Ovary (tissue), 3 donors: ENCODE measurements at regions not wholly inside any gene's neighbourhood (a gene's known extent, or its start where the extent isn't known, plus 50 kb on each side); places are given as distances from the start of the nearest gene placed in this dataset.

Experiments
- POLR2A ChIP-seq: fragments of 450-650 bp; IDR thresholded peaks from one replicate; pipeline ENCODE4 v1.6.1; 2017; ENCODE audit warnings: antibody characterized with exemption, mild to moderate bottlenecking, moderate library complexity
- TF ChIP-seq, protein P1 (sequence below), 3 donors: fragments of 450-650 bp in 2 of 3; fragments of 200-600 bp in 1 of 3; IDR thresholded peaks; one replicate each; pipeline versions ENCODE4 v1.5.1 to v1.8.0; 2016 to 2022; ENCODE audit warnings: antibody characterized with exemption in 3 of 3, mild to moderate bottlenecking in 1 of 3
- donor health status: DM: no; HTN: no; CAD: no.

- TF ChIP-seq, protein P1, sequence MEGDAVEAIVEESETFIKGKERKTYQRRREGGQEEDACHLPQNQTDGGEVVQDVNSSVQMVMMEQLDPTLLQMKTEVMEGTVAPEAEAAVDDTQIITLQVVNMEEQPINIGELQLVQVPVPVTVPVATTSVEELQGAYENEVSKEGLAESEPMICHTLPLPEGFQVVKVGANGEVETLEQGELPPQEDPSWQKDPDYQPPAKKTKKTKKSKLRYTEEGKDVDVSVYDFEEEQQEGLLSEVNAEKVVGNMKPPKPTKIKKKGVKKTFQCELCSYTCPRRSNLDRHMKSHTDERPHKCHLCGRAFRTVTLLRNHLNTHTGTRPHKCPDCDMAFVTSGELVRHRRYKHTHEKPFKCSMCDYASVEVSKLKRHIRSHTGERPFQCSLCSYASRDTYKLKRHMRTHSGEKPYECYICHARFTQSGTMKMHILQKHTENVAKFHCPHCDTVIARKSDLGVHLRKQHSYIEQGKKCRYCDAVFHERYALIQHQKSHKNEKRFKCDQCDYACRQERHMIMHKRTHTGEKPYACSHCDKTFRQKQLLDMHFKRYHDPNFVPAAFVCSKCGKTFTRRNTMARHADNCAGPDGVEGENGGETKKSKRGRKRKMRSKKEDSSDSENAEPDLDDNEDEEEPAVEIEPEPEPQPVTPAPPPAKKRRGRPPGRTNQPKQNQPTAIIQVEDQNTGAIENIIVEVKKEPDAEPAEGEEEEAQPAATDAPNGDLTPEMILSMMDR (IDR thresholded peaks at IDR 0.05) = no peak
- TF ChIP-seq POLR2A = no peak
Observed at GRCh38 chr14:36449903-36450302, 70.1 kb downstream of the NKX2-1 start.
